G401 (cell line): ENCODE measurements at regions not wholly inside any gene's neighbourhood (a gene's known extent, or its start where the extent isn't known, plus 50 kb on each side); places are given as distances from the start of the nearest gene placed in this dataset.

Experiments used
- DNase-seq: peaks from one replicate; pipeline ENCODE4 v3.0.0-alpha.2; 2015; ENCODE audit warnings: low spot score
- in situ Hi-C: cut with HindIII; loops from 2 replicates; pipeline ENCODE4 v1.10.0; 2016; ENCODE audit warnings: low sequenced_read_pairs, mixed read lengths

DNA sequence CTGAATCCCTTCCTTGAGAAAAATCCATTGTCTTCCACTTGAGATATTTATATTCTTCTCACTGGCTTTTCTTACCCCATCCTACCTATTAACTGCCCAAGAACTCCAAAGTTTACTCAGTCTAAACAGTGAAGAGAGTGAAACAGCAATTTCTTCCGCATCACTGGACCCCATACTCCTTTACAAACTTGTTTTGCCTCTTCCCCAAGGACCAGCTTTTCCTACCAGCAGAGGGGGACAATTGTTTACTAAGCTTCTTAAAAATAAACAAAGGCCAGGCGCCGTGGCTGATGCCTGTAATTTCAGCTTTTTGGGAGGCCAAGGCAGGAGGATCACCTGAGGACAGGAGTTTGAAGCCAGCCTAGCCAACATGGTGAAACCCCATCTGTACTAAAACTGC lies 52.0 kb downstream of the LRATD1 start:
- no peak for DNase-seq
- in situ Hi-C loops, result no loop called here

DNA sequence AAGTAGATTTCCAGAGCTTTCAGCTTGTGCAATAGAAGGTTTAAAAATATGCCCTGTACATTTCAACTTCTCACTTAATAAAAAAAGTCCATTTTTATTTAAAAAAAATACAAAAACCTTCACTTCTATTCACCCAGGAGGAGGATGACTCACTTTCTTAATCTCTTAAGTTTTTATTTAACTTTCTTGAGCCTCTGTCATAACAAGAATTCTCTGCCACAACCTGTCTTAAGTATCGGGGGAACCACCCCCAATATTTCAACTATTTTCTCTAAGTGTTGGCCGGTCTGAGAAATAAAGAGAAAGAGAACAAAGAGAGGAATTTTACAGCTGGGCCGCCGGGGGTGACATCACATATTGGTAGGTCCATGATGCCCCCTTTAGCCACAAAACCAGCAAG lies 58.4 kb downstream of the LRATD1 start:
- no peak for DNase-seq
- in situ Hi-C loops, result no loop called here

- in situ Hi-C loops, result no loop called here
- no peak for DNase-seq
Observed at GRCh38 chr2:14693874-14694273, 61.4 kb downstream of the LRATD1 start.

DNA sequence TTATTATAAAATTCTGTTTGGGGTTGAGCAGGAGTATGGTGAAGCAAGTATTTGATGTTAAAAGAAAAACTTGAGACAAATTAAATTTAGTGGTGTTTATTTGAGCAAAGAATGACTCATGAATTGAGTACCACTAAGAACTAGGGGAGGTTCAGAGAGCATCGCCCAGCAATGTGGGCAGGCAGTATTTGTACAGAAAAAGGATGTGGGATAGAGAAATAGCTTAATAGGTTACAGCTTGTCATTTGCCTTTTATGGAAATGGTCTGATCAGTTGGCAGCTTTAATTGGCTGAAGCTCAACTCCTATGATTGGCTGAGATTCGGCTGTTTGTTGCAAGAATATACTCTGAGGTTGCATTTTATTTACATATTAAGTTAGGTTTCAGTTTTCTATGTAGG lies 68.2 kb downstream of the LRATD1 start:
- in situ Hi-C loops, result no loop called here
- DNase-seq, result no peak

DNA sequence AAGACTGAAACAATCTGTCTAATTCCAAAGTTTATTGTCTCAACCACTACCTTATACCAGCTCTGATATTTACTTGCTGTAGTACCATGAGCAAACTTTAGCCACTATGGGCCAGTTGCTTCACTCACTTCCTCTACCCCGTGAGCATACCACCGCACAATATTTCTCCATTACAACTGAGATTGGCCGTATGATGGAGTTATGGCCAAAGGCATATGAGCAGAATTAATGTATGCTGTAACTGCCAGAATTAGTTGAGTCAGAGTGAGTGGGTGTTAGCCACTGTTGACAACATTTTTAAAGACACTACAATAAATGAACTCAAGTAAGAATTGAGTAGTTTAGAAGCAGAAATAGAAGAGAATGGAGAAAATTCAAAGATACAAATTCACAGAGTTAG lies 69.7 kb downstream of the LRATD1 start:
- in situ Hi-C loops, result no loop called here
- DNase-seq, result no peak

- DNase-seq, result no peak
- in situ Hi-C loops, result no loop called here
Observed at GRCh38 chr2:14706201-14706600, 73.7 kb downstream of the LRATD1 start.

- in situ Hi-C loops, result no loop called here
- no peak for DNase-seq
Observed at GRCh38 chr2:14712111-14712510, 79.6 kb downstream of the LRATD1 start.

GRCh38 chr2:14713248-14713647 lies 80.7 kb downstream of the LRATD1 start:
- in situ Hi-C loops, result no loop called here
- DNase-seq, result no peak

DNA sequence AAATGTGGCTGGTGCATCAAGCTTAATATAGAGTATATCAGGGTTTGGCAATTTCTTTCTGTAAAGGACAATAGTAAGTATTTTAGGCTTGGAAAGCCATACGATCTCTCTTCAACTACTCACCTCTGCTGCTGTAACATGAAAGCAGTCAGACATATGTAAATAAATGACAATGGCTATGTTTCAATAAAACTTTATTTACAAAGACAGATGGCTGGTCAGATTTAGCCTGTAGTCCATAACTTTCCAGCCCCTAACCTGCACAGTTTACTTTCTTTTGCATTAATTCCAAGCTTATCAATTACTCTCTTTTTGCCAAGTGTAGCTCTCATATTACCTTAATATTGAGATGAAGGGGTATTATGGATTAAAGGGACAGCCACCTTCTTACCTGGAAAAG lies 83.1 kb downstream of the LRATD1 start:
- in situ Hi-C loops, result no loop called here
- no peak for DNase-seq

GRCh38 chr2:14716319-14716718 lies 83.8 kb downstream of the LRATD1 start:
- no peak for DNase-seq
- in situ Hi-C loops, result no loop called here

DNA sequence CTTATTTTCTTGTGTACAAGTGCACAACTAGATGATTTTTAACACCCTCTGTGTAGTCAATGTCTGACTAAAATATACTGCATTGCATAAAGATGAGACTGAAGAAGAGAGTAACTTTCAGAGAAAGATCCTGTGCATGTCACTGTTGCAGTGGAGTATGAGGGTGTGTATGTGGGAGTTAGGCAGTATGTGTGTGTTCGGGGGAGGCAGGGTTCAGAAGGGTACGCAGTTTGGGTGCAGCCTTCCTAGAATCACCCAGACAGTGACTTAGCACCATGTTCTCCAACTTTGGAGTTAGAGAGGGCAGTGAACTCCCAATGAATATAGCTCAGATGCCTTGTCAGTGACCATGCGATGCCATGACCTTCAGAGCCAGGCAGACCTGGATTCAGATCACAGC lies 84.6 kb downstream of the LRATD1 start:
- no peak for DNase-seq
- in situ Hi-C loops, result no loop called here

DNA sequence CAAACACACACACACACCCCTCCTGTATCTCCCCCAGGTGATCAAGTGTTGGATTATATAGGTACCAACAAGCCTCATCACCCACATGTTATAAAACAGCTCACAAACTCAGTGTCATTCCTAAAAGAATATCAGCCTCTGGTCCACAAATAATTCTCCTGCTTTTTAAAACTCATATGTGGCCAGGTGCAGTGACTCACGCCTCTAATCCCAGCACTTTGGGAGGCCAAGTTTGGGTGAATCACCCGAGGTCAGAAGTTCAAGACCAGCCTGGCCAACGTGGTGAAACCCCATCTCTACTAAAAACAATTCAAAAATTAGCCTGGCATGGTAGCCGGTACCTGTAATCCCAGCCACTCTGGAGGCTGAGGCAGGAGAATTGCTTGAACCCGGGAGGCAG lies 87.8 kb downstream of the LRATD1 start:
- no peak for DNase-seq
- in situ Hi-C loops, result no loop called here

DNA sequence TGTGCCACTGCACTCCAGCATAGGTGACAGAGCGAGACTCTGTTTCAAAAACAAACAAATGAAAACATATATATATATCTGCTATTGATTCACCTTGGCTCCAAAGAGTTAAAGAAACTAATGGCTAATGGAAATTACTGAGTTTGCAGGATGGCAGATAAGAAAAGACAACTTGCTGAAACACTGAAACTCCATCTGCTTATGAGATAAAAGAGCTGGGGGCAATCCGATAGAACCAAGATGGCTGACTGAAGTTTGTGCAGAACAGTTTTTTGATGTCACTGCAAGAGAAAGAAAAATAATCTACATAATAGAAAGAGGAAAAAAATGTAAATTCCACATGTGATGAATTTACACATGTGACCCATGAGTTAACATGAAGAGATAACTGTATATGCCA lies 88.2 kb downstream of the LRATD1 start:
- in situ Hi-C loops, result no loop called here
- DNase-seq, result no peak

- in situ Hi-C loops, result no loop called here
Observed at GRCh38 chr2:14722904-14723570, 90.5 kb downstream of the LRATD1 start.

DNA sequence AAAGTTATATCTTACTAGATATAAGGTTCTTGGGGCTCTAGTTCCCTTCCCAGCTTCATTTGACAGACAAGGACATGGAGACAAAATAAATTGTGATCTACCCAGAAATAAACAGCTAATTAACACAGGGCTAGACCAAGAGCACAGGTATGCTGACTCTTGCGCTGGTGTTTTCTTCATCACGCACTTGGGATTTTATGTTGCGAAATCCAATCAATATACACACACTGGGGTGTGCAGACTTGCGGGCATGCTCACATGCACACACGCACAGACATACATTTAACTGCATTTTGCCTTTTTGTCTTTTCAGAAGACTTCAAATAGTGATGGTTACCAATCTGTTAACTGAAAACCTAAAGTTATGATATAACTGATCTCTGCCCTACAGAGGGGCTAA lies 91.2 kb downstream of the LRATD1 start:
- in situ Hi-C loops, result no loop called here
- no peak for DNase-seq

More at GRCh38 chr2:14722904-14723570, 90.5 kb downstream of the LRATD1 start:
- DNase-seq, result no peak

GRCh38 chr2:14735696-14736095 lies 103.2 kb downstream of the LRATD1 start:
- in situ Hi-C loops, result no loop called here
- DNase-seq, result no peak

GRCh38 chr2:14737201-14737600 lies 104.7 kb downstream of the LRATD1 start:
- DNase-seq, result no peak
- in situ Hi-C loops, result no loop called here

- no peak for DNase-seq
- in situ Hi-C loops, result no loop called here
Observed at GRCh38 chr2:14743861-14744260, 111.3 kb downstream of the LRATD1 start.

DNA sequence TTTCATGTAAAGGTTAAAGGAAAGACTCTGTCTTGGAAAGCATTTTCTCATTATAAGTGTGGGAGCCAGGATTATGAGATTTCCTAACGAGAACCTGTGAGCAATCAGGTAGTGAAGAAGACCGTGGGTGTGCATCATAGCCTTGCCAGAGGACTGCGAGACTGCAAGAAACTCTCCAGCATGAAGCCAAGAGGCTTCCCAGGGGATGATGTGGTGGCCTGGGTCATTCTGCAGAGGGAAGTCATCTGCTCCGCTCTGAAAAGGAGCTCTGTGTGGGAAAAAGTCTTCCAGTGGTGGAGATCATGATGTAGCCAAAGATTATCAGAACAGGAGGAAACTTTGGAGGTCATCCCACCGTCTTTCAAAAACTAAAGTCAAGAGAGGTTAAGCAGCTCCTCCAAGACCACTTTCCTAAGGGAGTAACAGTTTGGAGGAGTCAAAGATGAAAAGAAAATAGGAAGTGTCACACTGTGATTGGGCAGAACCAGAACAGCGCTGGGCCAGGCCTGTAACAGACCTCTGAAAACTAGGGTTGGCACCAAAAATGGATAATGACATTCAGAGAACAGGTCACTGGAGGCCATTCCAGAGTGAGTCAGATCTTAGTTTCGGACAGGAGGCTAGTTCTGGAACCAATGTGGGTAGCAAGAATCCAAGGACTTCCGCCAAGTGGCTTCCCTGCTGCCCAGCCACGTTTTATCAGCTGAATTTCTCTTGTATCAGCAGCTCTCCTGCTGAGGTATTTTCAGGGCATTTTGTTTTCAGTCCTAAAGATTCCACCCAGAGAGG lies 113.0 kb downstream of the LRATD1 start:
- no peak for DNase-seq
- in situ Hi-C loops, result no loop called here

DNA sequence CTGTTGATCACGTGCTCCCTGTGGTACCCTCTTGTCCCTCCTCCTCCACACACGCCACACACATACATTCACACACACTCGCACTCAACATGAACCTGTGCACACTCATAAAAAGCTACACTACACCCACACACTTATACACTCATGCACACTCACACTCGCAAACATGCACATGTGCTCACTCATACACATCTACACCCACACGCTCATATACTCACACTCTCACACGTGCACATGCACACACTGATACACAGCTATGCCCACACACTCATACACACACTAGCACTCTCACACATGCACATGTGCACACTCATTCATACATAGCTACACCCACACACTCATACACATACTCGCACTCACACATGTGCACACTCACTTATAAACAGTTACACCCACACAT lies 113.6 kb downstream of the LRATD1 start:
- no peak for DNase-seq
- in situ Hi-C loops, result no loop called here

- DNase-seq, result no peak
- in situ Hi-C loops, result no loop called here
Observed at GRCh38 chr2:14747447-14747846, 114.9 kb downstream of the LRATD1 start.
